22Rv1 (cell line): ENCODE measurements at regions not wholly inside any gene's neighbourhood (a gene's known extent, or its start where the extent isn't known, plus 50 kb on each side); places are given as distances from the start of the nearest gene placed in this dataset.
"Not testable (repeated sequence)": the region's sequence is repeated elsewhere in the genome, so short reads cannot be mapped to it uniquely, and the experiment has no call there.

Source experiments
- H3K27ac ChIP-seq: fragments of 450-650 bp; 2 replicates; pipeline ENCODE4 v1.5.1; 2017
- CTCF ChIP-seq: fragments of 450-650 bp; IDR thresholded peaks from 2 replicates; pipeline ENCODE4 v1.5.1; 2017; ENCODE audit warnings: mild to moderate bottlenecking
- ZFX ChIP-seq: fragments of 450-650 bp; IDR thresholded peaks from 2 replicates; pipeline ENCODE4 v1.6.1; 2017; ENCODE audit warnings: antibody characterized with exemption, borderline replicate concordance

GRCh38 chr12:131210506-131211339 lies 257.0 kb downstream of the ADGRD1 start:
- TF ChIP-seq ZFX, result no peak
- TF ChIP-seq CTCF, result no peak
- H3K27ac ChIP-seq, result no peak overlapping the region

GRCh38 chr12:131211340-131211938 lies 257.7 kb downstream of the ADGRD1 start:
- no peak for TF ChIP-seq CTCF
- TF ChIP-seq ZFX, result no peak
- H3K27ac ChIP-seq, result no peak overlapping the region

- no peak overlapping the region for H3K27ac ChIP-seq
- TF ChIP-seq CTCF, result no peak
These were observed 260.3 kb downstream of the ADGRD1 start for GRCh38 chr12:131213896-131214442.

- not testable (repeated sequence) for H3K27ac ChIP-seq
These were observed 261.2 kb downstream of the ADGRD1 start for GRCh38 chr12:131214936-131215335.

- H3K27ac ChIP-seq, result not testable (repeated sequence)
These were observed 262.9 kb downstream of the ADGRD1 start for GRCh38 chr12:131216587-131216986.

GRCh38 chr12:131217024-131217586 lies 263.4 kb downstream of the ADGRD1 start:
- no peak for TF ChIP-seq ZFX
- no peak for TF ChIP-seq CTCF
- no peak overlapping the region for H3K27ac ChIP-seq

GRCh38 chr12:131218026-131218922 lies 264.6 kb downstream of the ADGRD1 start:
- no peak overlapping the region for H3K27ac ChIP-seq
- TF ChIP-seq ZFX, result no peak
- TF ChIP-seq CTCF, result no peak
